ENCODE measurements at regions not wholly inside any gene's neighbourhood (a gene's known extent, or its start where the extent isn't known, plus 50 kb on each side); places are given as distances from the start of the nearest gene placed in this dataset.

DNA sequence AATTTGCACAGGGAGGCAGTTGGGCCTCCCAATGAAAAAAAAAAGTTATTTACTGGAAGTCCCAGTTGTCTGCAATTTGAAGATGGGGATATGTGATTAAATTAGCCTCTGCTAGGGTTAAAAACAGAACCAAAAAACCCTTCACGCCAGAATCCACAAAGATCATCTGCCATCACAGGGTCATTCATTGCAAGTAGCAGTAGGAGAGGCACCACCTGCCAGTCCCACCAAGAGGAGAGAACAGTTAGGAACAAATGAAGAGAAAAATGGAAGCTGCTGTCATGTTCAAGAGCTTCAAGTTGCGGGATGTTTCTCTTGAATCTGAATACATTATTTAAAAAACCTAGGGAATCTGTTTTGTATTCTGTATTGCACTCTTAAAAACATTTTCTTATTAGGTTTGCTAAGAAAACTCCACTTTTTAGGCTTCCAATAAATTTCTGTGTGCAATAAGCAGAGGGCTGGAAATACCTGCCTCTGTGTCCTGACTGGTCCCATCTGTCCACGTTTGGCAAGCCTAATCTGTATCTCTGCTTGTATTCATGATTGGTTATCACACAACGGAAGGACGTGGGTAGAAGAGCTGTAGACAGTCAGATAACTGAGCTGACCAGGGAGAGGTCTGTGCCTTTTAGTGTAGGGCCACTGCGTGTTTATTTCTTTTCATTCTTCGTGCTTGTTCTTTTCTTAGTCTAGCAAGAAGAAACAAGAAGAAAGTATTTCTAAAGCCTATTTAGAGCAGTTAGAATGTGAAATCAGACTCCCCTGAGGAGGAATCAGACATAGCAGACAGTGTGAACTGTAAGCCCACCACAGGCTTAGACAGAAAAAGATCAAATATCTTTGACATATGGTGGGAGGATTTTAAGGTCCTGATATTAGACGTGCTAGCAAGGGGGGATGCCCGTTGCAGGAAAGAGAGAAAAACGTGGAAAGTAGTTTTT is 630.6 kb upstream of the SEMA6A start:
- no peak overlapping the region for H3K27ac ChIP-seq (ENCODE audit: low read depth, low read length)
- no peaks in the 10 kb centered on the region; the same call in 1 of the 2 replicates for H4K20me1 ChIP-seq (ENCODE audit: control insufficient read depth, insufficient read depth, low read depth, low read length)
- no peak overlapping the region for H3K4me3 ChIP-seq (ENCODE audit: low read length)

DNA sequence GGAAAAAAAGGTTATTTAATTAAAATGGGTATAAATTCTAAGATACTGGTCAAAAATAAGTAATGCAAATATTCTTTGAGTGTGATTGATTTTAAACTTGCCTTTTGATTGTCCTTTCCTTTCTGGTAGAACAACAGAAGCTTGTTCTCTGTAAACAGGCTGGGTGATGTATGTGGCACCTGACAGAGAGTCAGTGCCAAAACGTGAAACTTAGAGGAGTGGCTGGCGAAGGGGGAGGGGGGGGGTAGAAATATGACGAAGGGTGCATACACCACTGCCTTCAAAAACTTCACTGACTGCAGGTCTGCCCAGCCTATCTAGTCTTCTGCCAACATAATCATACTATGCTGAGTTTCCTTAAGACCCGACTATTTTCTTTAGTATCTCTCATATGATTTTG is 629.8 kb upstream of the SEMA6A start:
- Histone ChIP-seq H3K4me2 (ENCODE audit: low read length) (no peak overlapping the region), H3K9me2 (replicated peaks; ENCODE audit: control insufficient read depth, low read length) (no peaks in the 10 kb centered on the region)
- TF ChIP-seq EZH2phosphoT487 (IDR thresholded peaks at IDR 0.05; ENCODE audit: borderline replicate concordance, low read length): no peak
- TF ChIP-seq, protein P1, sequence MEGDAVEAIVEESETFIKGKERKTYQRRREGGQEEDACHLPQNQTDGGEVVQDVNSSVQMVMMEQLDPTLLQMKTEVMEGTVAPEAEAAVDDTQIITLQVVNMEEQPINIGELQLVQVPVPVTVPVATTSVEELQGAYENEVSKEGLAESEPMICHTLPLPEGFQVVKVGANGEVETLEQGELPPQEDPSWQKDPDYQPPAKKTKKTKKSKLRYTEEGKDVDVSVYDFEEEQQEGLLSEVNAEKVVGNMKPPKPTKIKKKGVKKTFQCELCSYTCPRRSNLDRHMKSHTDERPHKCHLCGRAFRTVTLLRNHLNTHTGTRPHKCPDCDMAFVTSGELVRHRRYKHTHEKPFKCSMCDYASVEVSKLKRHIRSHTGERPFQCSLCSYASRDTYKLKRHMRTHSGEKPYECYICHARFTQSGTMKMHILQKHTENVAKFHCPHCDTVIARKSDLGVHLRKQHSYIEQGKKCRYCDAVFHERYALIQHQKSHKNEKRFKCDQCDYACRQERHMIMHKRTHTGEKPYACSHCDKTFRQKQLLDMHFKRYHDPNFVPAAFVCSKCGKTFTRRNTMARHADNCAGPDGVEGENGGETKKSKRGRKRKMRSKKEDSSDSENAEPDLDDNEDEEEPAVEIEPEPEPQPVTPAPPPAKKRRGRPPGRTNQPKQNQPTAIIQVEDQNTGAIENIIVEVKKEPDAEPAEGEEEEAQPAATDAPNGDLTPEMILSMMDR (IDR thresholded peaks at IDR 0.05; ENCODE audit: low read depth, low read length, poor library complexity, severe bottlenecking): no peak

More for the DNA sequence above, 630.6 kb upstream of the SEMA6A start:
- H3F3A ChIP-seq (ENCODE audit: control insufficient read depth, insufficient read depth): no peaks in the 10 kb centered on the region
- no peaks in the 10 kb centered on the region for H3K9me2 ChIP-seq (replicated peaks; ENCODE audit: control insufficient read depth, low read length)
- H3K36me3 ChIP-seq (ENCODE audit: control insufficient read depth, low read length): no peaks in the 10 kb centered on the region
- H3K27me3 ChIP-seq (ENCODE audit: control insufficient read depth, low read length): 0 out of 2 replicates have a peak, but pooled peaks cover 3% of the 10 kb centered on the region
- no peaks in the 10 kb centered on the region for H3K4me1 ChIP-seq (ENCODE audit: control insufficient read depth, low read length)
- no peak overlapping the region for H3K4me2 ChIP-seq (ENCODE audit: low read length)
- H3K9me3 ChIP-seq (ENCODE audit: control insufficient read depth, insufficient read depth, low read length): no peaks in the 10 kb centered on the region
- TF ChIP-seq, protein P1 (IDR thresholded peaks at IDR 0.05; ENCODE audit: low read depth, low read length, poor library complexity, severe bottlenecking): no peak
- TF ChIP-seq EZH2phosphoT487 (IDR thresholded peaks at IDR 0.05; ENCODE audit: borderline replicate concordance, low read length): no peak
- H3K79me2 ChIP-seq (ENCODE audit: control insufficient read depth, low read length): no peaks in the 10 kb centered on the region

DNA sequence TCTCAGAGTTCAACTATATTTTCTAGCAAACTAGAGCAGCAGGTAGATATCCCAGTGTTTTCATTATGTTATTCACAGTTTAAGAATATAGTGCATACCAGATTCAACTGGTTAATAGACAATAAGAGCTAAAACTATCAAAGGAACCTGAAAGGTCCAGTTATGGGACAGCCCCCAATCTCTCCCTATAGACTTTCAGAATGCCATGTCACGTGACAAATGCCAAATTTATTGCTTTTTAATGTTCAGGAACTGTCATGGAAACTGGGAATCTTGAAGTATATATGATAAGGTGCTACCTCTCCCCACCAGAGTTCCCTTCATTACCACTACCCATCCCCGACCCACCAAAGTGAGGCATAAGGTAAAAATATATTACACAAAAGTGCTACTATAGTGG is 629.0 kb upstream of the SEMA6A start:
- Histone ChIP-seq H3K27me3 (ENCODE audit: control insufficient read depth, low read length) (0 out of 2 replicates have a peak, but pooled peaks cover 3% of the 10 kb centered on the region), H3K4me1 (ENCODE audit: control insufficient read depth, low read length) (no peaks in the 10 kb centered on the region), H3K9me2 (replicated peaks; ENCODE audit: control insufficient read depth, low read length) (no peaks in the 10 kb centered on the region), H3K4me3 (ENCODE audit: low read length) (no peak overlapping the region), H3F3A (ENCODE audit: control insufficient read depth, insufficient read depth) (no peaks in the 10 kb centered on the region), H3K27ac (ENCODE audit: low read depth, low read length) (no peak overlapping the region), H3K36me3 (ENCODE audit: control insufficient read depth, low read length) (no peaks in the 10 kb centered on the region), H3K79me2 (ENCODE audit: control insufficient read depth, low read length) (no peaks in the 10 kb centered on the region), H3K4me2 (ENCODE audit: low read length) (no peak overlapping the region), H3K9me3 (ENCODE audit: control insufficient read depth, insufficient read depth, low read length) (no peaks in the 10 kb centered on the region), H4K20me1 (ENCODE audit: control insufficient read depth, insufficient read depth, low read depth, low read length) (no peaks in the 10 kb centered on the region; the same call in 1 of the 2 replicates)
- TF ChIP-seq EZH2phosphoT487 (IDR thresholded peaks at IDR 0.05; ENCODE audit: borderline replicate concordance, low read length): no peak
- TF ChIP-seq, protein P1 (IDR thresholded peaks at IDR 0.05; ENCODE audit: low read depth, low read length, poor library complexity, severe bottlenecking): no peak

More for the DNA sequence above, 629.8 kb upstream of the SEMA6A start:
- Histone ChIP-seq H3K4me3 (ENCODE audit: low read length) (no peak overlapping the region), H3F3A (ENCODE audit: control insufficient read depth, insufficient read depth) (no peaks in the 10 kb centered on the region), H3K79me2 (ENCODE audit: control insufficient read depth, low read length) (no peaks in the 10 kb centered on the region), H3K9me3 (ENCODE audit: control insufficient read depth, insufficient read depth, low read length) (no peaks in the 10 kb centered on the region), H4K20me1 (ENCODE audit: control insufficient read depth, insufficient read depth, low read depth, low read length) (no peaks in the 10 kb centered on the region; the same call in 1 of the 2 replicates), H3K36me3 (ENCODE audit: control insufficient read depth, low read length) (no peaks in the 10 kb centered on the region), H3K4me1 (ENCODE audit: control insufficient read depth, low read length) (no peaks in the 10 kb centered on the region), H3K27ac (ENCODE audit: low read depth, low read length) (no peak overlapping the region), H3K27me3 (ENCODE audit: control insufficient read depth, low read length) (0 out of 2 replicates have a peak, but pooled peaks cover 3% of the 10 kb centered on the region)
